ENCODE measurements at regions not wholly inside any gene's neighbourhood (a gene's known extent, or its start where the extent isn't known, plus 50 kb on each side); places are given as distances from the start of the nearest gene placed in this dataset.
"Not testable (repeated sequence)": the region's sequence is repeated elsewhere in the genome, so short reads cannot be mapped to it uniquely, and the experiment has no call there.

- not testable (repeated sequence) for TF ChIP-seq CTCF (IDR thresholded peaks at IDR 0.05; ENCODE audit: insufficient read depth, low read length); REST (IDR thresholded peaks at IDR 0.05; ENCODE audit: insufficient replicate concordance, low read depth)
These were observed 118.9 kb downstream of the ADSS2 start for GRCh38 chr1:244332761-244333160.
